ENCODE measurements at regions not wholly inside any gene's neighbourhood (a gene's known extent, or its start where the extent isn't known, plus 50 kb on each side); places are given as distances from the start of the nearest gene placed in this dataset.

GRCh38 chr3:6770397-6770690 lies 90.6 kb upstream of the GRM7 start:
- Mint-ChIP-seq H3K4me1 (peaks cover 6% of the 10 kb centered on the region), H3K36me3 (ENCODE audit: low read depth) (no peaks in the 10 kb centered on the region), H3K4me3 (no peak overlapping the region), H3K9me3 (peaks cover 7% of the 10 kb centered on the region), H3K27ac (peak overlapping the region; percentile 9 to 13 (median 12)), H3K27me3 (ENCODE audit: low read depth) (no peaks in the 10 kb centered on the region)
- TF ChIP-seq CTCF (IDR thresholded peaks at IDR 0.05; ENCODE audit: unreplicated experiment in 3 of 3): no peak

- Mint-ChIP-seq H3K27ac (no peak overlapping the region), H3K9me3 (peaks cover 7% of the 10 kb centered on the region), H3K4me1 (peaks cover 6% of the 10 kb centered on the region), H3K36me3 (ENCODE audit: low read depth) (no peaks in the 10 kb centered on the region), H3K27me3 (ENCODE audit: low read depth) (no peaks in the 10 kb centered on the region), H3K4me3 (no peak overlapping the region)
- TF ChIP-seq CTCF (IDR thresholded peaks at IDR 0.05; ENCODE audit: unreplicated experiment in 3 of 3): no peak
Measured at GRCh38 chr3:6771171-6771570, 89.7 kb upstream of the GRM7 start.

GRCh38 chr3:6779140-6779539 lies 81.8 kb upstream of the GRM7 start:
- Mint-ChIP-seq H3K9me3 (no peaks in the 10 kb centered on the region), H3K27me3 (ENCODE audit: low read depth) (no peaks in the 10 kb centered on the region), H3K27ac (no peak overlapping the region), H3K4me1 (no peaks in the 10 kb centered on the region), H3K36me3 (ENCODE audit: low read depth) (no peaks in the 10 kb centered on the region), H3K4me3 (no peak overlapping the region)
- no peak for TF ChIP-seq CTCF (IDR thresholded peaks at IDR 0.05; ENCODE audit: unreplicated experiment in 3 of 3)

GRCh38 chr3:6781092-6781491 lies 79.8 kb upstream of the GRM7 start:
- Mint-ChIP-seq H3K4me1 (no peaks in the 10 kb centered on the region), H3K27me3 (ENCODE audit: low read depth) (no peaks in the 10 kb centered on the region), H3K27ac (no peak overlapping the region), H3K4me3 (no peak overlapping the region), H3K9me3 (no peaks in the 10 kb centered on the region), H3K36me3 (ENCODE audit: low read depth) (no peaks in the 10 kb centered on the region)
- no peak for TF ChIP-seq CTCF (IDR thresholded peaks at IDR 0.05; ENCODE audit: unreplicated experiment in 3 of 3)

GRCh38 chr3:6785726-6786125 lies 75.2 kb upstream of the GRM7 start:
- Mint-ChIP-seq H3K9me3 (no peaks in the 10 kb centered on the region), H3K4me1 (no peaks in the 10 kb centered on the region), H3K27me3 (ENCODE audit: low read depth) (no peaks in the 10 kb centered on the region), H3K27ac (no peak overlapping the region), H3K36me3 (ENCODE audit: low read depth) (no peaks in the 10 kb centered on the region), H3K4me3 (no peak overlapping the region)
- TF ChIP-seq CTCF (IDR thresholded peaks at IDR 0.05; ENCODE audit: unreplicated experiment in 3 of 3): no peak

- Mint-ChIP-seq H3K4me1 (no peaks in the 10 kb centered on the region), H3K4me3 (no peak overlapping the region), H3K27ac (peak overlapping the region in 2 of 3 experiments; percentile 1 to 22), H3K27me3 (ENCODE audit: low read depth) (peaks cover 4% of the 10 kb centered on the region), H3K9me3 (no peaks in the 10 kb centered on the region), H3K36me3 (ENCODE audit: low read depth) (no peaks in the 10 kb centered on the region)
- peak; percentile 34 to 44 (median 40) for TF ChIP-seq CTCF (IDR thresholded peaks at IDR 0.05; ENCODE audit: unreplicated experiment in 3 of 3)
Measured at GRCh38 chr3:6791161-6791560, 69.8 kb upstream of the GRM7 start.
